Right lobe of liver (tissue), 6 donors: ENCODE measurements at regions not wholly inside any gene's neighbourhood (a gene's known extent, or its start where the extent isn't known, plus 50 kb on each side); places are given as distances from the start of the nearest gene placed in this dataset.

Experiments
- ATAC-seq, 4 donors: fragments of 200-7000 bp; cut with Tn5 transposase; one replicate each; pipeline ENCODE4 v1.9.1; 2020; ENCODE audit warnings: mild to moderate bottlenecking in 4 of 4, moderate library complexity in 4 of 4
- DNase-seq, 3 donors: peaks; one replicate each; pipeline ENCODE4 v3.0.0-alpha.2; 2020
- H3K27ac ChIP-seq, 3 donors: fragments of 200-600 bp; one replicate each; pipeline ENCODE4 v1.8.0; 2022
- H3K27me3 ChIP-seq, 2 donors: fragments of 200-600 bp; one replicate each; pipeline ENCODE4 v1.8.0; 2022
- H3K36me3 ChIP-seq, 4 donors: fragments of 200-600 bp; sonication (generic) in 1 of 4; one replicate each; pipeline versions ENCODE4 v1.5.1 to v1.8.0; 2017 to 2022; ENCODE audit warnings: control low read depth in 1 of 4
- H3K4me1 ChIP-seq, 4 donors: fragments of 200-600 bp; sonication (generic) in 1 of 4; one replicate each; pipeline versions ENCODE4 v1.5.1 to v1.8.0; 2017 to 2022; ENCODE audit warnings: control low read depth in 1 of 4
- H3K4me3 ChIP-seq, 3 donors: fragments of 200-600 bp; one replicate each; pipeline ENCODE4 v1.8.0; 2022
- H3K9me3 ChIP-seq, 4 donors: fragments of 200-600 bp; sonication (generic) in 1 of 4; one replicate each; pipeline versions ENCODE4 v1.5.1 to v1.8.0; 2017 to 2022; ENCODE audit warnings: control low read depth in 1 of 4
- CTCF ChIP-seq, 4 donors: fragments of 200-600 bp in 3 of 4; fragments of 450-650 bp in 1 of 4; IDR thresholded peaks; one replicate each; pipeline versions ENCODE4 v1.5.1 to v1.8.0; 2016 to 2022; ENCODE audit warnings: antibody characterized with exemption in 4 of 4, mild to moderate bottlenecking in 2 of 4
- POLR2A ChIP-seq: fragments of 450-650 bp; IDR thresholded peaks from one replicate; pipeline ENCODE4 v1.6.1; 2017; ENCODE audit warnings: antibody characterized with exemption, mild to moderate bottlenecking
- WGBS: methylation state at CpG from one replicate; pipeline ENCODE4 v1.1.6; 2018; ENCODE audit warnings: low coverage, low lambda C conversion rate; ENCODE audit not compliant: insufficient coverage; ENCODE audit errors: missing lambda C conversion rate; 5-methylcytosine and 5-hydroxymethylcytosine counted together
- intact Hi-C, 2 donors: fragments of 100-400 bp; cut with DNase I; formaldehyde crosslinking; loops; one replicate each; pipeline versions ENCODE4 v1.11.2 to v1.14.1; 2022
- donor health status: DM: no; HTN: yes; CAD: no.
- donor health status: DM: no; HTN: no; CAD: no.
- donor health status: DM: no; HTN: no; CAD: no.
- donor health status: DM: no; HTN: yes; CAD: no.
- donor health status: DM: no; HTN: yes; CAD: no.

GRCh38 chr18:14917311-14917710, 169.3 kb downstream of the ANKRD30B start:
- Histone ChIP-seq H3K4me1 (peaks cover 0 to 24% (median 5%) of the 10 kb centered on the region in 4 donors), H3K27me3 (no peaks in the 10 kb centered on the region), H3K9me3 (no peaks in the 10 kb centered on the region), H3K36me3 (no peaks in the 10 kb centered on the region), H3K27ac (no peak overlapping the region), H3K4me3 (no peak overlapping the region)
- intact Hi-C loops, result no loop called here
- 59% methylated on average over 2 of the region's 3 CpGs for WGBS
- no peak for DNase-seq
- TF ChIP-seq CTCF (IDR thresholded peaks at IDR 0.05), result no peak
- no peak for ATAC-seq

- 0% methylated on average over 1 of the region's 1 CpG for WGBS
- no peak overlapping the region for H3K27ac ChIP-seq
Observed at GRCh38 chr18:14919666-14920065, 171.7 kb downstream of the ANKRD30B start.

GRCh38 chr18:14921031-14921430, 173.1 kb downstream of the ANKRD30B start:
- Histone ChIP-seq H3K4me1 (peaks cover 0 to 24% (median 5%) of the 10 kb centered on the region in 4 donors), H3K27ac (peak overlapping the region in 2 of 3 donors; percentile 3 to 49), H3K27me3 (no peaks in the 10 kb centered on the region), H3K4me3 (no peak overlapping the region), H3K36me3 (no peaks in the 10 kb centered on the region), H3K9me3 (no peaks in the 10 kb centered on the region)
- ATAC-seq (peak in 1 of 4 donors; percentile 24), DNase-seq (no peak)
- intact Hi-C loops, result no loop called here
- WGBS, result 46% methylated on average over 5 of the region's 5 CpGs
- TF ChIP-seq CTCF (IDR thresholded peaks at IDR 0.05), result no peak

More at GRCh38 chr18:14919666-14920065, 171.7 kb downstream of the ANKRD30B start:
- ATAC-seq (peak; percentile 66 to 82 (median 76)), DNase-seq (peak in 2 of 3 donors; percentile 40 to 52)
- H3K4me3 ChIP-seq, result no peak overlapping the region
- no peaks in the 10 kb centered on the region for H3K27me3 ChIP-seq
- no peaks in the 10 kb centered on the region for H3K9me3 ChIP-seq
- peaks cover 0 to 24% (median 5%) of the 10 kb centered on the region in 4 donors for H3K4me1 ChIP-seq
- H3K36me3 ChIP-seq, result no peaks in the 10 kb centered on the region
- TF ChIP-seq CTCF (IDR thresholded peaks at IDR 0.05) (no peak), POLR2A (no peak)
- intact Hi-C loops, result no loop called here

- H3K27ac ChIP-seq, result peak overlapping the region in 2 of 3 donors; percentile 3 to 49
- 36% methylated on average over 4 of the region's 4 CpGs for WGBS
- H3K4me1 ChIP-seq, result peaks cover 0 to 24% (median 5%) of the 10 kb centered on the region in 4 donors
- intact Hi-C loops, result no loop called here
- peak; percentile 85 to 96 (median 86) for ATAC-seq
- no peak for DNase-seq
- H3K4me3 ChIP-seq, result no peak overlapping the region
- TF ChIP-seq CTCF (IDR thresholded peaks at IDR 0.05) (no peak), POLR2A (no peak)
- H3K27me3 ChIP-seq, result no peaks in the 10 kb centered on the region
- H3K9me3 ChIP-seq, result no peaks in the 10 kb centered on the region
- H3K36me3 ChIP-seq, result no peaks in the 10 kb centered on the region
Observed at GRCh38 chr18:14921547-14921946, 173.6 kb downstream of the ANKRD30B start.

- no peaks in the 10 kb centered on the region for H3K27me3 ChIP-seq
- DNase-seq, result no peak
- no peak overlapping the region for H3K27ac ChIP-seq
- TF ChIP-seq CTCF (IDR thresholded peaks at IDR 0.05), result no peak
- no peak for TF ChIP-seq POLR2A
- no peak overlapping the region for H3K4me3 ChIP-seq
- no peaks in the 10 kb centered on the region for H3K9me3 ChIP-seq
- peaks cover 0 to 24% (median 5%) of the 10 kb centered on the region in 4 donors for H3K4me1 ChIP-seq
- intact Hi-C loops, result no loop called here
- ATAC-seq, result no peak
- no peaks in the 10 kb centered on the region for H3K36me3 ChIP-seq
- WGBS, result no CpG with 5 or more reads among the region's 3 CpGs
Observed at GRCh38 chr18:14922031-14922430, 174.1 kb downstream of the ANKRD30B start.
